ENCODE measurements at regions not wholly inside any gene's neighbourhood (a gene's known extent, or its start where the extent isn't known, plus 50 kb on each side); places are given as distances from the start of the nearest gene placed in this dataset.

DNA sequence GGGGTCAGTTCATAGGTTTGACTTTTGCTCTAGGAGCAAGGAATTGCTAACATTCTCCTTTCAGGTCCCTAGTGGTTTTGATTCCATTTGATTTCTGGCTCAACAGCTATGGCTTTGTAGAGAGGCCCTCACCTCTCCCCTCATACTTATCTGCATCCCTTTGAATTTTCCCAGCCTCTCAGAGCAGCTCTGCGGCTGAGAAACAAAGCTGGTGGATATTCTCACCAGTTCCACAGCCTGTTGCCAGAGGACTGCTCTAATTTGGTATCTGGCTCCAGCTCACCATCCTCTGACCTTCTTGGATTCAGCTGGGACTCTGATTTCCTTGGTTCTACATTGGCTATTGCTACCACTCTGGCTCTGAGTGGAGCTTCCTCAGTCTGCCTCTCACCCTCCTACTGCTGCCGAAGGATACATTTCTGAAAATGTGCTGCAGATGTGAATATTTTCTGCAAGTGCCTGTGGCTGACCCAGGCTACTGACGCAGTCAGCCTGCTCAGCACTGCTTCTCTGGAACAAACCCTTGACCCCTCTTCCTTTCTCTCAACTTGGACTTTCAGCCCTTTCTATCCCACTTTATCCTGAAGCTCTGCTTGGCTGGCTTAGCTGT is 110.9 kb upstream of the ENPEP start:
- Histone ChIP-seq H3K27ac (ENCODE audit: insufficient read depth, low read length) (no peak overlapping the region), H4K20me1 (ENCODE audit: control insufficient read depth, extremely low read depth, insufficient read depth, low read length) (no peaks in the 10 kb centered on the region), H3K9ac (ENCODE audit: insufficient read depth, low read length) (no peak overlapping the region), H3K4me2 (ENCODE audit: extremely low read depth, insufficient read depth, low read length) (no peak overlapping the region), H3K27me3 (ENCODE audit: control insufficient read depth, insufficient read depth, low read length) (no peaks in the 10 kb centered on the region), H3K9me3 (ENCODE audit: control insufficient read depth, insufficient read depth, low read depth, low read length) (no peaks in the 10 kb centered on the region), H3K79me2 (ENCODE audit: control insufficient read depth, insufficient read depth, low read length) (no peaks in the 10 kb centered on the region), H3K36me3 (ENCODE audit: control insufficient read depth, insufficient read depth, low read length) (no peaks in the 10 kb centered on the region), H3K4me1 (ENCODE audit: control insufficient read depth, extremely low read depth, insufficient read depth, low read length) (no peaks in the 10 kb centered on the region), H2AFZ (ENCODE audit: low read length) (no peak overlapping the region), H3K4me3 (replicated peaks in 1 of 4; ENCODE audit: control extremely low read depth in 1 of 4, insufficient read depth in 1 of 4, low read depth in 3 of 4, low read length in 4 of 4) (no peak overlapping the region)
- peak in 1 of 2 donors; percentile 36 for DNase-seq (ENCODE audit: low read depth in 2 of 2)
- no peak for TF ChIP-seq EZH2 (IDR thresholded peaks at IDR 0.05; ENCODE audit: low read length, missing control alignments)
- TF ChIP-seq, protein P1, sequence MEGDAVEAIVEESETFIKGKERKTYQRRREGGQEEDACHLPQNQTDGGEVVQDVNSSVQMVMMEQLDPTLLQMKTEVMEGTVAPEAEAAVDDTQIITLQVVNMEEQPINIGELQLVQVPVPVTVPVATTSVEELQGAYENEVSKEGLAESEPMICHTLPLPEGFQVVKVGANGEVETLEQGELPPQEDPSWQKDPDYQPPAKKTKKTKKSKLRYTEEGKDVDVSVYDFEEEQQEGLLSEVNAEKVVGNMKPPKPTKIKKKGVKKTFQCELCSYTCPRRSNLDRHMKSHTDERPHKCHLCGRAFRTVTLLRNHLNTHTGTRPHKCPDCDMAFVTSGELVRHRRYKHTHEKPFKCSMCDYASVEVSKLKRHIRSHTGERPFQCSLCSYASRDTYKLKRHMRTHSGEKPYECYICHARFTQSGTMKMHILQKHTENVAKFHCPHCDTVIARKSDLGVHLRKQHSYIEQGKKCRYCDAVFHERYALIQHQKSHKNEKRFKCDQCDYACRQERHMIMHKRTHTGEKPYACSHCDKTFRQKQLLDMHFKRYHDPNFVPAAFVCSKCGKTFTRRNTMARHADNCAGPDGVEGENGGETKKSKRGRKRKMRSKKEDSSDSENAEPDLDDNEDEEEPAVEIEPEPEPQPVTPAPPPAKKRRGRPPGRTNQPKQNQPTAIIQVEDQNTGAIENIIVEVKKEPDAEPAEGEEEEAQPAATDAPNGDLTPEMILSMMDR (conservative IDR thresholded peaks at IDR 0.05 in 1 of 2, IDR thresholded peaks at IDR 0.05 in 1 of 2; ENCODE audit: low read depth in 1 of 2, low read length in 2 of 2) = no peak

DNA sequence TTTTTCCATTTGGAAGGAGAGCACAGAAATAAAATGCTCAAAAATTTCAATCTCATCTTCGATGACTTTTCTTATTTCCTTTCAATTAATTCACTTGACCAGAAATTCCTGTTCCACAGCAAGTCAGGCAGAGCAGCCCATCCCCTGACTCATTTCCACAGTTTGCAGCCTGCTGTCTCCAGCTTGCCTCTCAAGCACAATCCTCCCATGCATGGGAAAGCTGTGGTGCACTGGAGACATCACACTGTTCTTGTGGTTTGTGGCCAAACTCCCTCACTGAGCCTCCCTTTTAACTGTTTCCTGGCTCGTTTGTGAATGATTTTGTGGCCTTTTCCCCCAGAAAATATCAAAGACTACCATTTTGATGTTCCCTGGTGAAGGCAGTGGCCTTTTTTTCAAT is 114.0 kb upstream of the ENPEP start:
- H3K36me3 ChIP-seq (ENCODE audit: control insufficient read depth, insufficient read depth, low read length) = no peaks in the 10 kb centered on the region
- TF ChIP-seq, protein P1 (conservative IDR thresholded peaks at IDR 0.05 in 1 of 2, IDR thresholded peaks at IDR 0.05 in 1 of 2; ENCODE audit: low read depth in 1 of 2, low read length in 2 of 2) = no peak
- TF ChIP-seq EZH2 (IDR thresholded peaks at IDR 0.05; ENCODE audit: low read length, missing control alignments) = no peak
- H3K4me3 ChIP-seq (replicated peaks in 1 of 4; ENCODE audit: control extremely low read depth in 1 of 4, insufficient read depth in 1 of 4, low read depth in 3 of 4, low read length in 4 of 4) = no peak overlapping the region
- H3K27me3 ChIP-seq (ENCODE audit: control insufficient read depth, insufficient read depth, low read length) = no peaks in the 10 kb centered on the region
- no peak overlapping the region for H3K4me2 ChIP-seq (ENCODE audit: extremely low read depth, insufficient read depth, low read length)
- H3K9me3 ChIP-seq (ENCODE audit: control insufficient read depth, insufficient read depth, low read depth, low read length) = no peaks in the 10 kb centered on the region
- H3K79me2 ChIP-seq (ENCODE audit: control insufficient read depth, insufficient read depth, low read length) = no peaks in the 10 kb centered on the region
- peak in 1 of 2 donors; percentile 93 for DNase-seq (ENCODE audit: low read depth in 2 of 2)
- no peaks in the 10 kb centered on the region for H3K4me1 ChIP-seq (ENCODE audit: control insufficient read depth, extremely low read depth, insufficient read depth, low read length)
- H2AFZ ChIP-seq (ENCODE audit: low read length) = no peak overlapping the region
- H3K9ac ChIP-seq (ENCODE audit: insufficient read depth, low read length) = no peak overlapping the region
- no peak overlapping the region for H3K27ac ChIP-seq (ENCODE audit: insufficient read depth, low read length)
- no peaks in the 10 kb centered on the region for H4K20me1 ChIP-seq (ENCODE audit: control insufficient read depth, extremely low read depth, insufficient read depth, low read length)

DNA sequence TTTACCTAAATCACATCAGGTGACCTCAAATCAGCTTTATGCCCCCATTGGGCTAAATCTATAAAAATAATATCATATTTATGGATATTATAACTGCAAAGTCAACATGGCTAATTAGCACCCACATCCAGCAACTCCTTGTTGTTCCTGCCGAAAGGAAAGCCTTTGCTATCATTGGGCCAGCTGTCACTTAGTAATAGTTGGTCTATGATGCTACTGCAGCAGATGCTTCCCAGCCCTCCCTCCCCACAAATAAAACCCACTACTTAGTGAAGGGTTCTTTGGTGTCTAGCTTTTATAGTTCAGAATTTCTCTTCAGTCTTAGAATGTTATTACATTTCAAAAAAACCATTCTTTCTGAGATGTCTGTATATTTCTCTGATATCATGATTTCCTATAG is 116.9 kb upstream of the ENPEP start:
- Histone ChIP-seq H3K27ac (ENCODE audit: insufficient read depth, low read length) (no peak overlapping the region), H3K4me2 (ENCODE audit: extremely low read depth, insufficient read depth, low read length) (no peak overlapping the region), H3K36me3 (ENCODE audit: control insufficient read depth, insufficient read depth, low read length) (no peaks in the 10 kb centered on the region), H3K9me3 (ENCODE audit: control insufficient read depth, insufficient read depth, low read depth, low read length) (no peaks in the 10 kb centered on the region), H2AFZ (ENCODE audit: low read length) (no peak overlapping the region), H3K4me3 (replicated peaks in 1 of 4; ENCODE audit: control extremely low read depth in 1 of 4, insufficient read depth in 1 of 4, low read depth in 3 of 4, low read length in 4 of 4) (no peak overlapping the region), H3K4me1 (ENCODE audit: control insufficient read depth, extremely low read depth, insufficient read depth, low read length) (no peaks in the 10 kb centered on the region), H3K27me3 (ENCODE audit: control insufficient read depth, insufficient read depth, low read length) (no peaks in the 10 kb centered on the region), H3K79me2 (ENCODE audit: control insufficient read depth, insufficient read depth, low read length) (no peaks in the 10 kb centered on the region), H3K9ac (ENCODE audit: insufficient read depth, low read length) (no peak overlapping the region), H4K20me1 (ENCODE audit: control insufficient read depth, extremely low read depth, insufficient read depth, low read length) (no peaks in the 10 kb centered on the region)
- DNase-seq (ENCODE audit: low read depth in 2 of 2) = no peak
- TF ChIP-seq EZH2 (IDR thresholded peaks at IDR 0.05; ENCODE audit: low read length, missing control alignments) = no peak
- TF ChIP-seq, protein P1 (conservative IDR thresholded peaks at IDR 0.05 in 1 of 2, IDR thresholded peaks at IDR 0.05 in 1 of 2; ENCODE audit: low read depth in 1 of 2, low read length in 2 of 2) = no peak

Measured in fibroblast of lung (primary cell).